DND-41 (cell line): ENCODE measurements at regions not wholly inside any gene's neighbourhood (a gene's known extent, or its start where the extent isn't known, plus 50 kb on each side); places are given as distances from the start of the nearest gene placed in this dataset.

Experiments
- EZH2 ChIP-seq: IDR thresholded peaks from 3 replicates; pipeline ENCODE4 v1.6.1; 2012; ENCODE audit warnings: borderline replicate concordance, low read depth, mild to moderate bottlenecking, moderate library complexity, low read length, inconsistent platforms; ENCODE audit not compliant: severe bottlenecking
- TF ChIP-seq, protein P1 (sequence below): IDR thresholded peaks from 2 replicates; pipeline ENCODE4 v1.5.1; 2012; ENCODE audit warnings: borderline replicate concordance, low read length, moderate library complexity, mild to moderate bottlenecking; ENCODE audit not compliant: poor library complexity, severe bottlenecking; ENCODE audit errors: extremely low read depth

DNA sequence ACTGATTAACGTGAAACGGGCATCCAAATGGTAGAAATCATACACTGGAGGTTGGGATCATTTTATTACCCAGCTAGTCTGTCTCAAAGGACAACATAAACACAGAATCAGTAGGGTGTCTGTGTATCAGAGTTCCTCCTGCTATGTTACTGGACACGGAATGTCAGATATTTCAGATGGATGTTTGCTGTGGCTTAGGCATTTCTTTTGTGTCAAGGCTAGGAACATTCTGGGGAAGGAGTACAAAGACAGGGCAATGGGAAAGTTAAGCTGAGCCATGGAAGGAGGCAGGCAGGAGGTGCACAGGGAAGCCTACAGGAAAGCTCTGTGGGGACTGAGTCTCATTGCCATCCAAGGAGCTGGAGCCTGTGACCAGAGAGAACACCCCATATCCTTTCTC lies 254.6 kb downstream of the C12orf75 start:
- TF ChIP-seq, protein P1, sequence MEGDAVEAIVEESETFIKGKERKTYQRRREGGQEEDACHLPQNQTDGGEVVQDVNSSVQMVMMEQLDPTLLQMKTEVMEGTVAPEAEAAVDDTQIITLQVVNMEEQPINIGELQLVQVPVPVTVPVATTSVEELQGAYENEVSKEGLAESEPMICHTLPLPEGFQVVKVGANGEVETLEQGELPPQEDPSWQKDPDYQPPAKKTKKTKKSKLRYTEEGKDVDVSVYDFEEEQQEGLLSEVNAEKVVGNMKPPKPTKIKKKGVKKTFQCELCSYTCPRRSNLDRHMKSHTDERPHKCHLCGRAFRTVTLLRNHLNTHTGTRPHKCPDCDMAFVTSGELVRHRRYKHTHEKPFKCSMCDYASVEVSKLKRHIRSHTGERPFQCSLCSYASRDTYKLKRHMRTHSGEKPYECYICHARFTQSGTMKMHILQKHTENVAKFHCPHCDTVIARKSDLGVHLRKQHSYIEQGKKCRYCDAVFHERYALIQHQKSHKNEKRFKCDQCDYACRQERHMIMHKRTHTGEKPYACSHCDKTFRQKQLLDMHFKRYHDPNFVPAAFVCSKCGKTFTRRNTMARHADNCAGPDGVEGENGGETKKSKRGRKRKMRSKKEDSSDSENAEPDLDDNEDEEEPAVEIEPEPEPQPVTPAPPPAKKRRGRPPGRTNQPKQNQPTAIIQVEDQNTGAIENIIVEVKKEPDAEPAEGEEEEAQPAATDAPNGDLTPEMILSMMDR = no peak
- TF ChIP-seq EZH2 = no peak
